Tibial nerve (tissue), 4 donors: ENCODE measurements at regions not wholly inside any gene's neighbourhood (a gene's known extent, or its start where the extent isn't known, plus 50 kb on each side); places are given as distances from the start of the nearest gene placed in this dataset.

Experiments
- EP300 ChIP-seq, 2 donors: sonication (generic); formaldehyde crosslinking; IDR thresholded peaks; one replicate each; pipeline ENCODE4 v1.6.1; 2017; ENCODE audit warnings: antibody characterized with exemption in 2 of 2, mild to moderate bottlenecking in 1 of 2
- TF ChIP-seq, protein P1 (sequence below), 5 experiments: fragments of 200-600 bp in 3 of 5; fragments of 450-650 bp in 2 of 5; sonication (generic) in 3 of 5; IDR thresholded peaks; one replicate each; pipeline ENCODE4 v1.5.1; 2016 to 2019; ENCODE audit warnings: antibody characterized with exemption in 5 of 5, mild to moderate bottlenecking in 3 of 5, moderate library complexity in 2 of 5

DNA sequence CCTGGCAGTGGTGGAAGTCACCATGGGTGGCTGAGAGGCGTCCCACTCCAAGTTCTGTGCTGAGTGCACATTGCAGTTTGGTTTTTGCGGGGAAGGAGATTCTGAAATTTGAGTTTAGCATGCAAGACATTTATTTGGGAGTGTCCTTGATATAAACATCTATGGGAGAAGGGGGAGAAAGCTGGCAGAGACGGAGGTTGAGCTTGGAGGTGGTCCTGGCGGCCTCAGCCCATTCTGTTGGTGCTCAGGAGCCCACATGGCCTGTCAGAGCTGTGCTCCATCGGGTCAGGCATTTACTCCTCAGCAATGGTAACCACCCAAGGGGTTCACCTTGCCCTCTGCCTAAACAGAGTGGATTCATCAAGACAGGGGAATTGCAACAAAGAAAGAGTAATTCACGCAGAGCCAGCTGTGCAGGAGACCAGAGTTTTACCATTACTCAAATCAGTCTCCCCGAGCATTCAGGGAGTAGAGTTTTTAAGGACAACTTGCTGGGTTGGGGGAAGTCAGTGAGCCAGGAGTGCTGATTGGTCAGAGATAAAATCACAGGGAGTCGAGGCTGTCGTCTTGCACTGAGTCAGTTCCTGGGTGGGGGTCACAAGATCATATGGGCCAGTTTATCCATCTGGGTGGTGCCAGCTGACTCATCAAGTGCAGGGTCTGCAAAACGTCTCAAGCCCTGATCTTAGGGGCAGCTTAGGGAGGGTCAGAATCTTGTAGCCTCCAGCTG lies 323.3 kb upstream of the TMEM132C start:
- TF ChIP-seq, protein P1, sequence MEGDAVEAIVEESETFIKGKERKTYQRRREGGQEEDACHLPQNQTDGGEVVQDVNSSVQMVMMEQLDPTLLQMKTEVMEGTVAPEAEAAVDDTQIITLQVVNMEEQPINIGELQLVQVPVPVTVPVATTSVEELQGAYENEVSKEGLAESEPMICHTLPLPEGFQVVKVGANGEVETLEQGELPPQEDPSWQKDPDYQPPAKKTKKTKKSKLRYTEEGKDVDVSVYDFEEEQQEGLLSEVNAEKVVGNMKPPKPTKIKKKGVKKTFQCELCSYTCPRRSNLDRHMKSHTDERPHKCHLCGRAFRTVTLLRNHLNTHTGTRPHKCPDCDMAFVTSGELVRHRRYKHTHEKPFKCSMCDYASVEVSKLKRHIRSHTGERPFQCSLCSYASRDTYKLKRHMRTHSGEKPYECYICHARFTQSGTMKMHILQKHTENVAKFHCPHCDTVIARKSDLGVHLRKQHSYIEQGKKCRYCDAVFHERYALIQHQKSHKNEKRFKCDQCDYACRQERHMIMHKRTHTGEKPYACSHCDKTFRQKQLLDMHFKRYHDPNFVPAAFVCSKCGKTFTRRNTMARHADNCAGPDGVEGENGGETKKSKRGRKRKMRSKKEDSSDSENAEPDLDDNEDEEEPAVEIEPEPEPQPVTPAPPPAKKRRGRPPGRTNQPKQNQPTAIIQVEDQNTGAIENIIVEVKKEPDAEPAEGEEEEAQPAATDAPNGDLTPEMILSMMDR (IDR thresholded peaks at IDR 0.05) = no peak
- TF ChIP-seq EP300 (IDR thresholded peaks at IDR 0.05) = no peak
